DND-41 (cell line): ENCODE measurements at regions not wholly inside any gene's neighbourhood (a gene's known extent, or its start where the extent isn't known, plus 50 kb on each side); places are given as distances from the start of the nearest gene placed in this dataset.

Experiments
- CTCF ChIP-seq: IDR thresholded peaks from 2 replicates; pipeline ENCODE4 v1.5.1; 2012; ENCODE audit warnings: borderline replicate concordance, low read length, moderate library complexity, mild to moderate bottlenecking; ENCODE audit not compliant: poor library complexity, severe bottlenecking; ENCODE audit errors: extremely low read depth
- EZH2 ChIP-seq: IDR thresholded peaks from 3 replicates; pipeline ENCODE4 v1.6.1; 2012; ENCODE audit warnings: borderline replicate concordance, low read depth, mild to moderate bottlenecking, moderate library complexity, low read length, inconsistent platforms; ENCODE audit not compliant: severe bottlenecking

GRCh38 chr5:43772764-43773477, 169.9 kb downstream of the NNT start:
- TF ChIP-seq CTCF, result no peak
- no peak for TF ChIP-seq EZH2
